PC-3 (cell line): ENCODE measurements at regions not wholly inside any gene's neighbourhood (a gene's known extent, or its start where the extent isn't known, plus 50 kb on each side); places are given as distances from the start of the nearest gene placed in this dataset.

ENCODE experiments used
- ATAC-seq: fragments of 200-7000 bp; cut with Tn5 transposase; 2 replicates; pipeline ENCODE4 v1.9.1; 2020; ENCODE audit warnings: mild to moderate bottlenecking, moderate library complexity
- BruUV-seq: library from RNA; stranded (reverse); fragments of 400-500 nt; replicated peaks from 2 replicates; lab custom pipeline; 2021; lab: Mats Ljungman, UMichigan
- CTCF ChIA-PET: fragments of 300-600 bp; sonication (Branson Sonifier 250); formaldehyde crosslinking; loops from one replicate; lab custom pipeline; 2022; ENCODE audit warnings: antibody characterized with exemption; lab: Charles Lee
- POLR2A ChIA-PET: fragments of 300-600 bp; sonication (Branson Sonifier 250); formaldehyde crosslinking; loops from one replicate; lab custom pipeline; 2022; ENCODE audit warnings: antibody characterized with exemption; ENCODE audit not compliant: unreplicated experiment; lab: Charles Lee
- DNase-seq: peaks from one replicate; pipeline ENCODE4 v3.0.0-alpha.2; 2015
- H2AFZ ChIP-seq: fragments of 300-600 bp; sonication (generic); 2 replicates; pipeline ENCODE4 v1.6.0; 2016; ENCODE audit warnings: antibody characterized with exemption, low read length
- H3F3A ChIP-seq: fragments of 300-600 bp; sonication (generic); one replicate; pipeline ENCODE4 v1.6.0; 2017; ENCODE audit warnings: antibody characterized with exemption, low read length, control low read depth, mild to moderate bottlenecking; ENCODE audit not compliant: unreplicated experiment
- H3K27ac ChIP-seq: fragments of 300-600 bp; sonication (generic); 2 replicates; pipeline ENCODE4 v1.5.1; 2016; ENCODE audit warnings: mild to moderate bottlenecking, low read length
- H3K27me3 ChIP-seq: fragments of 300-600 bp; sonication (generic); 2 replicates; pipeline ENCODE4 v1.6.1; 2016; ENCODE audit warnings: low read length, mixed read lengths
- H3K36me3 ChIP-seq: fragments of 300-600 bp; sonication (generic); 2 replicates; pipeline ENCODE4 v1.6.1; 2016; ENCODE audit warnings: low read depth, mixed run types, low read length, mixed read lengths
- H3K4me1 ChIP-seq: fragments of 300-600 bp; sonication (generic); 2 replicates; pipeline ENCODE4 v1.5.1; 2016; ENCODE audit warnings: low read length; ENCODE audit not compliant: insufficient read depth
- H3K4me2 ChIP-seq: fragments of 300-600 bp; sonication (generic); 2 replicates; pipeline ENCODE4 v1.6.0; 2016; ENCODE audit warnings: low read length
- H3K4me3 ChIP-seq: fragments of 300-600 bp; sonication (generic); 2 replicates; pipeline ENCODE4 v1.5.1; 2016; ENCODE audit warnings: mild to moderate bottlenecking, low read length, mixed read lengths
- H3K79me2 ChIP-seq: fragments of 300-600 bp; sonication (generic); 2 replicates; pipeline ENCODE4 v1.6.1; 2017; ENCODE audit warnings: low read length, mixed read lengths
- H3K9ac ChIP-seq: fragments of 300-600 bp; sonication (generic); 2 replicates; pipeline ENCODE4 v1.6.0; 2016; ENCODE audit warnings: mild to moderate bottlenecking, low read length
- H3K9me2 ChIP-seq: fragments of 300-600 bp; sonication (generic); replicated peaks from 2 replicates; pipeline ENCODE4 v1.6.1; 2016; ENCODE audit warnings: mixed run types, low read length, mixed read lengths
- H3K9me3 ChIP-seq: fragments of 300-600 bp; sonication (generic); 2 replicates; pipeline ENCODE4 v1.6.1; 2016; ENCODE audit warnings: low read length, mixed read lengths
- H4K20me1 ChIP-seq: fragments of 300-600 bp; sonication (generic); 2 replicates; pipeline ENCODE4 v1.6.1; 2016; ENCODE audit warnings: low read length, mixed read lengths
- CTCF ChIP-seq: fragments of 300-600 bp; sonication (generic); conservative IDR thresholded peaks from 2 replicates; pipeline ENCODE4 v1.5.1; 2017; ENCODE audit warnings: antibody characterized with exemption, low read depth, mild to moderate bottlenecking, low read length
- EZH2 ChIP-seq: fragments of 300-600 bp; sonication (generic); IDR thresholded peaks from one replicate; pipeline ENCODE4 v1.6.1; 2017; ENCODE audit warnings: antibody characterized with exemption, mild to moderate bottlenecking, low read length; ENCODE audit not compliant: unreplicated experiment
- EZH2phosphoT487 ChIP-seq: fragments of 300-600 bp; sonication (generic); IDR thresholded peaks from 2 replicates; pipeline ENCODE4 v1.6.1; 2018; ENCODE audit warnings: mild to moderate bottlenecking, antibody characterized with exemption, low read length, borderline replicate concordance
- intact Hi-C: fragments of 100-400 bp; cut with micrococcal nuclease; formaldehyde crosslinking; loops from 2 replicates; pipeline ENCODE4 v1.9.0; 2023

DNA sequence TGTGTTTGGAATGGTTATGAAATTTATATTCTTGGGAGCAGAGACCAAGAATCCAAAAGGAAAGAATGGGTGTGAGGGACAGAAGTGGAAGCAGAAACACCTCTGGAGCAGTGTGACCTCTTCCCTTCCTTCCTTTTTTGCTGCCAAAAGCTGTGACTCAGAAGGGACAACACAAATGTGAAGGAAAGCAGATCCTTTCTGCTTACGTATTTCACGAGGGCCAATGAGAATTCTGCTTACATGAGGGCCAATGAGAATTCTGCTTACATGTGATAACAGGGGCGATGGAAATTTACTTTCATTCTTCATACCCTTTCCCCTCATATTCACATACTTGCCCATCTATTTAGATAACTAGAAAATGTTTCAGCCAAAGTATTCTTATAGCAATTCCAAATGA is 404.6 kb downstream of the PRDM5 start:
- no TSS peak for BruUV-seq
- Histone ChIP-seq H3K9ac (peak overlapping the region; percentile 21; the same call in 1 of the 2 replicates), H3K9me2 (no peaks in the 10 kb centered on the region), H3F3A (no peaks in the 10 kb centered on the region), H3K27ac (no peak overlapping the region), H3K27me3 (no peaks in the 10 kb centered on the region), H3K4me2 (peak overlapping the region; percentile 82), H3K79me2 (no peaks in the 10 kb centered on the region), H3K4me3 (peak overlapping the region; percentile 58), H4K20me1 (no peaks in the 10 kb centered on the region), H2AFZ (peak overlapping the region; percentile 86), H3K9me3 (no peaks in the 10 kb centered on the region), H3K4me1 (peaks cover 10% of the 10 kb centered on the region; the same call in 1 of the 2 replicates), H3K36me3 (no peaks in the 10 kb centered on the region)
- intact Hi-C loops = no loop called here
- POLR2A ChIA-PET = no interaction called here
- peak; percentile 85 for ATAC-seq
- TF ChIP-seq CTCF = no peak
- no peak for TF ChIP-seq EZH2phosphoT487
- no peak for TF ChIP-seq EZH2
- CTCF ChIA-PET = no interaction called here
- peak; percentile 85 for DNase-seq

DNA sequence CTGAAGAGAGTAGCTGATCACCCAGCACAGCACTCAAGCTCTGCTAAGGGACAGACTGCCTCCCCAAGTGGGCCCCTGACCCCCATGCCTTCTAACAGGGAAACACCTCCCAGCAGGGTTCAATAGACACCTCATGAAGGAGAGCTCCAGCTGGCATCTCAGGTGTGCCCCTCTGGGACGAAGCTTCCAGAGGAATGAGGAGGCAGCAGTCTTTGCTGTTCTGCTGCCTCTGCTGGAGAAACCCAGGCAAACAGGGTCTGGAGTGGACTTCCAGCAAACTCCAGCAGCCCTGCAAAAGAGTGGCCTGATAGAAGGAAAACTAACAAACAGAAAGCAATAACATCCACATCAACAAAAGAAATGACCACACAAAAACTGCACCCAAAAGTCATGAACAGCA is 412.8 kb downstream of the PRDM5 start:
- Histone ChIP-seq H3K79me2 (no peaks in the 10 kb centered on the region), H4K20me1 (no peaks in the 10 kb centered on the region), H3K9me2 (no peaks in the 10 kb centered on the region), H2AFZ (no peak overlapping the region), H3K27ac (no peak overlapping the region), H3K27me3 (no peaks in the 10 kb centered on the region), H3F3A (no peaks in the 10 kb centered on the region), H3K9ac (no peak overlapping the region), H3K4me1 (no peaks in the 10 kb centered on the region), H3K9me3 (no peaks in the 10 kb centered on the region), H3K4me2 (no peak overlapping the region), H3K4me3 (no peak overlapping the region), H3K36me3 (no peaks in the 10 kb centered on the region)
- TF ChIP-seq EZH2phosphoT487 (no peak), CTCF (no peak), EZH2 (no peak)
- DNase-seq (no peak), ATAC-seq (no peak)
- intact Hi-C loops = no loop called here
- CTCF ChIA-PET = no interaction called here
- no TSS peak for BruUV-seq
- POLR2A ChIA-PET = no interaction called here

- Histone ChIP-seq H3K27ac (no peak overlapping the region), H3K9ac (no peak overlapping the region), H3K4me2 (no peak overlapping the region), H3K27me3 (no peaks in the 10 kb centered on the region), H3K9me2 (no peaks in the 10 kb centered on the region), H4K20me1 (no peaks in the 10 kb centered on the region), H3K36me3 (no peaks in the 10 kb centered on the region), H3K79me2 (no peaks in the 10 kb centered on the region), H3K4me1 (no peaks in the 10 kb centered on the region), H2AFZ (no peak overlapping the region), H3F3A (no peaks in the 10 kb centered on the region), H3K9me3 (no peaks in the 10 kb centered on the region), H3K4me3 (no peak overlapping the region)
- no TSS peak for BruUV-seq
- POLR2A ChIA-PET = no interaction called here
- CTCF ChIA-PET = no interaction called here
- no peak for TF ChIP-seq CTCF
- ATAC-seq (no peak), DNase-seq (no peak)
- intact Hi-C loops = no loop called here
Measured at GRCh38 chr4:120509222-120509621, 413.3 kb downstream of the PRDM5 start.
